Muscle of arm (tissue), 1 donor: ENCODE measurements at regions not wholly inside any gene's neighbourhood (a gene's known extent, or its start where the extent isn't known, plus 50 kb on each side); places are given as distances from the start of the nearest gene placed in this dataset.

Experiments used
- DNase-seq: peaks from one replicate; pipeline ENCODE4 v3.0.0-alpha.2; 2013

- DNase-seq = no peak
Observed at GRCh38 chr2:185891403-185891802, 152.8 kb downstream of the FSIP2 start.

- no peak for DNase-seq
Observed at GRCh38 chr2:185891804-185892411, 153.3 kb downstream of the FSIP2 start.

- no peak for DNase-seq
Observed at GRCh38 chr2:185892484-185892883, 153.9 kb downstream of the FSIP2 start.

- no peak for DNase-seq
Observed at GRCh38 chr2:185894223-185894622, 155.6 kb downstream of the FSIP2 start.

- DNase-seq = no peak
Observed at GRCh38 chr2:185895828-185896693, 157.5 kb downstream of the FSIP2 start.

GRCh38 chr2:185899366-185899765 lies 160.8 kb downstream of the FSIP2 start:
- no peak for DNase-seq

- no peak for DNase-seq
Observed at GRCh38 chr2:185919155-185919554, 180.6 kb downstream of the FSIP2 start.

GRCh38 chr2:185921048-185921756 lies 182.6 kb downstream of the FSIP2 start:
- no peak for DNase-seq

- DNase-seq = no peak
Observed at GRCh38 chr2:185934232-185934631, 195.6 kb downstream of the FSIP2 start.

- no peak for DNase-seq
Observed at GRCh38 chr2:185939858-185940257, 201.3 kb downstream of the FSIP2 start.

GRCh38 chr2:185942855-185943254 lies 204.3 kb downstream of the FSIP2 start:
- no peak for DNase-seq

GRCh38 chr2:185947722-185948121 lies 209.1 kb downstream of the FSIP2 start:
- DNase-seq = no peak

GRCh38 chr2:185952100-185952499 lies 213.5 kb downstream of the FSIP2 start:
- DNase-seq = no peak

- no peak for DNase-seq
Observed at GRCh38 chr2:185954389-185954788, 215.8 kb downstream of the FSIP2 start.

GRCh38 chr2:185955050-185955449 lies 216.4 kb downstream of the FSIP2 start:
- DNase-seq = no peak

GRCh38 chr2:185967335-185967734 lies 228.7 kb downstream of the FSIP2 start:
- DNase-seq = no peak

GRCh38 chr2:185970148-185970852 lies 231.7 kb downstream of the FSIP2 start:
- DNase-seq = no peak

GRCh38 chr2:185978634-185979407 lies 240.2 kb downstream of the FSIP2 start:
- DNase-seq = no peak

- no peak for DNase-seq
Observed at GRCh38 chr2:185979546-185980071, 241.0 kb downstream of the FSIP2 start.

GRCh38 chr2:185980944-185981343 lies 242.3 kb downstream of the FSIP2 start:
- no peak for DNase-seq

- DNase-seq = no peak
Observed at GRCh38 chr2:185984670-185985069, 246.1 kb downstream of the FSIP2 start.
